ENCODE measurements at regions not wholly inside any gene's neighbourhood (a gene's known extent, or its start where the extent isn't known, plus 50 kb on each side); places are given as distances from the start of the nearest gene placed in this dataset.

GRCh38 chr9:84463272-84463671 is 122.7 kb upstream of the SLC28A3 start:
- CTCF ChIA-PET, result no interaction called here
- POLR2A ChIA-PET, result no interaction called here
- no peak for DNase-seq (ENCODE audit: extremely low spot score)
- TF ChIP-seq CTCF (IDR thresholded peaks at IDR 0.05; ENCODE audit: control extremely low read depth, extremely low read depth, low read depth, missing control alignments), result no peak

GRCh38 chr9:84466580-84467285 is 126.2 kb upstream of the SLC28A3 start:
- CTCF ChIA-PET, result interaction anchor here (1.0 kb wide), 1 partner anchor 32 kb away, joined by 3 read pairs; no protein-coding TSS in a partner anchor
- POLR2A ChIA-PET, result no interaction called here
- no peak for DNase-seq (ENCODE audit: extremely low spot score)
- TF ChIP-seq CTCF (IDR thresholded peaks at IDR 0.05; ENCODE audit: control extremely low read depth, extremely low read depth, low read depth, missing control alignments), result no peak

- CTCF ChIA-PET, result no interaction called here
- no peak for TF ChIP-seq CTCF (IDR thresholded peaks at IDR 0.05; ENCODE audit: control extremely low read depth, extremely low read depth, low read depth, missing control alignments)
- no peak for DNase-seq (ENCODE audit: extremely low spot score)
- POLR2A ChIA-PET, result no interaction called here
These were observed 131.3 kb upstream of the SLC28A3 start for GRCh38 chr9:84471816-84472215.

GRCh38 chr9:84478996-84479395 is 138.4 kb upstream of the SLC28A3 start:
- no peak for DNase-seq (ENCODE audit: extremely low spot score)
- ChIA-PET POLR2A (no interaction called here), CTCF (no interaction called here)

GRCh38 chr9:84480071-84480470 is 139.5 kb upstream of the SLC28A3 start:
- DNase-seq (ENCODE audit: extremely low spot score), result no peak
- TF ChIP-seq CTCF (IDR thresholded peaks at IDR 0.05; ENCODE audit: control extremely low read depth, extremely low read depth, low read depth, missing control alignments), result no peak
- POLR2A ChIA-PET, result no interaction called here
- CTCF ChIA-PET, result no interaction called here

More at GRCh38 chr9:84478996-84479395, 138.4 kb upstream of the SLC28A3 start:
- no peak for TF ChIP-seq CTCF (IDR thresholded peaks at IDR 0.05; ENCODE audit: control extremely low read depth, extremely low read depth, low read depth, missing control alignments)

GRCh38 chr9:84481231-84481630 is 140.7 kb upstream of the SLC28A3 start:
- TF ChIP-seq CTCF (IDR thresholded peaks at IDR 0.05; ENCODE audit: control extremely low read depth, extremely low read depth, low read depth, missing control alignments), result no peak
- no peak for DNase-seq (ENCODE audit: extremely low spot score)
- ChIA-PET POLR2A (no interaction called here), CTCF (no interaction called here)

All from GM10248 (cell line).